HG03135 (cell line): ENCODE measurements at regions not wholly inside any gene's neighbourhood (a gene's known extent, or its start where the extent isn't known, plus 50 kb on each side); places are given as distances from the start of the nearest gene placed in this dataset.

Experiments
- ATAC-seq: cut with Tn5 transposase; IDR thresholded peaks from one replicate; pipeline ENCODE4 v1.9.1; 2021; ENCODE audit warnings: mild to moderate bottlenecking, moderate library complexity; ENCODE audit not compliant: unreplicated experiment

- ATAC-seq, result no peak
These were observed 274.0 kb downstream of the BRD1 start for GRCh38 chr22:49553518-49554295.

- ATAC-seq, result no peak
These were observed 274.6 kb downstream of the BRD1 start for GRCh38 chr22:49553076-49553475.

- no peak for ATAC-seq
These were observed 275.6 kb downstream of the BRD1 start for GRCh38 chr22:49551897-49552614.

- no peak for ATAC-seq
These were observed 276.2 kb downstream of the BRD1 start for GRCh38 chr22:49551446-49551845.

- no peak for ATAC-seq
These were observed 276.8 kb downstream of the BRD1 start for GRCh38 chr22:49550766-49551362.

- ATAC-seq, result no peak
These were observed 277.6 kb downstream of the BRD1 start for GRCh38 chr22:49550141-49550430.

- ATAC-seq, result no peak
These were observed 278.2 kb downstream of the BRD1 start for GRCh38 chr22:49549256-49550140.

- no peak for ATAC-seq
These were observed 279.1 kb downstream of the BRD1 start for GRCh38 chr22:49548356-49549202.

GRCh38 chr22:49547751-49548239 is 279.9 kb downstream of the BRD1 start:
- no peak for ATAC-seq

- ATAC-seq, result no peak
These were observed 280.7 kb downstream of the BRD1 start for GRCh38 chr22:49546811-49547585.

GRCh38 chr22:49545606-49546005 is 282.1 kb downstream of the BRD1 start:
- ATAC-seq, result no peak

- no peak for ATAC-seq
These were observed 283.4 kb downstream of the BRD1 start for GRCh38 chr22:49544286-49544685.

GRCh38 chr22:49543876-49544275 is 283.8 kb downstream of the BRD1 start:
- no peak for ATAC-seq

- no peak for ATAC-seq
These were observed 285.9 kb downstream of the BRD1 start for GRCh38 chr22:49541693-49542230.

GRCh38 chr22:49540913-49541692 is 286.6 kb downstream of the BRD1 start:
- no peak for ATAC-seq

- ATAC-seq, result no peak
These were observed 287.4 kb downstream of the BRD1 start for GRCh38 chr22:49540084-49540912.

- ATAC-seq, result no peak
These were observed 289.7 kb downstream of the BRD1 start for GRCh38 chr22:49538006-49538405.
